ENCODE measurements at regions not wholly inside any gene's neighbourhood (a gene's known extent, or its start where the extent isn't known, plus 50 kb on each side); places are given as distances from the start of the nearest gene placed in this dataset.

GRCh38 chr16:72400257-72401083 is 228.5 kb upstream of the PMFBP1 start:
- TF ChIP-seq CTCF (IDR thresholded peaks at IDR 0.05) (peak; percentile 44 to 58 (median 49)), POLR2A (IDR thresholded peaks at IDR 0.05; ENCODE audit: low read depth) (no peak), POLR2AphosphoS5 (IDR thresholded peaks at IDR 0.05) (no peak), EP300 (IDR thresholded peaks at IDR 0.05) (no peak)

Data from esophagus muscularis mucosa (tissue), 4 donors.